Neuronal stem cell (in vitro differentiated cells): ENCODE measurements at regions not wholly inside any gene's neighbourhood (a gene's known extent, or its start where the extent isn't known, plus 50 kb on each side); places are given as distances from the start of the nearest gene placed in this dataset.

Experiments
- DNase-seq: peaks from one replicate; pipeline ENCODE4 v3.0.0-alpha.2; 2013; ENCODE audit warnings: low spot score
- H2AFZ ChIP-seq: one replicate; pipeline ENCODE4 v1.6.1; 2013; ENCODE audit warnings: mild to moderate bottlenecking, low read length, inconsistent platforms
- H2AK5ac ChIP-seq: 2 replicates; pipeline ENCODE4 v1.6.1; 2013; ENCODE audit warnings: low read depth, mild to moderate bottlenecking, inconsistent platforms, low read length, moderate library complexity, mixed read lengths
- H2BK120ac ChIP-seq: 2 replicates; pipeline ENCODE4 v1.6.1; 2013; ENCODE audit warnings: low read depth, mild to moderate bottlenecking, inconsistent platforms, low read length, moderate library complexity, mixed read lengths
- H2BK12ac ChIP-seq: one replicate; pipeline ENCODE4 v1.6.1; 2013; ENCODE audit warnings: low read length, inconsistent platforms
- H2BK15ac ChIP-seq: 2 replicates; pipeline ENCODE4 v1.6.1; 2013; ENCODE audit warnings: mild to moderate bottlenecking, low read length, inconsistent platforms, mixed read lengths
- H2BK5ac ChIP-seq: one replicate; pipeline ENCODE4 v1.6.1; 2013; ENCODE audit warnings: inconsistent platforms, mild to moderate bottlenecking, low read length, moderate library complexity
- H3K14ac ChIP-seq: one replicate; pipeline ENCODE4 v1.6.1; 2013; ENCODE audit warnings: low read length, inconsistent platforms
- H3K18ac ChIP-seq: 2 replicates; pipeline ENCODE4 v1.6.1; 2013; ENCODE audit warnings: low read length, inconsistent platforms
- H3K23ac ChIP-seq: 2 replicates; pipeline ENCODE4 v1.6.1; 2013; ENCODE audit warnings: low read depth, mild to moderate bottlenecking, mixed read lengths, low read length, inconsistent platforms; ENCODE audit not compliant: poor library complexity
- H3K27ac ChIP-seq: replicated peaks from 3 replicates; pipeline ENCODE4 v1.5.1; 2013; ENCODE audit warnings: low read length, inconsistent platforms
- H3K27me3 ChIP-seq, 3 experiments: 2 replicates each; pipeline ENCODE4 v1.6.1; 2013; ENCODE audit warnings: low read length in 3 of 3, mild to moderate bottlenecking in 2 of 3, inconsistent platforms in 1 of 3, low read depth in 1 of 3, mixed read lengths in 1 of 3, moderate library complexity in 1 of 3; ENCODE audit not compliant: control insufficient read depth in 3 of 3, insufficient read depth in 3 of 3
- H3K36me3 ChIP-seq, 2 donors: replicated peaks in 1 of 2; 2 replicates each; pipeline ENCODE4 v1.6.1; 2013; ENCODE audit warnings: low read length in 2 of 2; ENCODE audit not compliant: control insufficient read depth in 2 of 2, insufficient read depth in 2 of 2
- H3K4ac ChIP-seq: 2 replicates; pipeline ENCODE4 v1.6.1; 2013; ENCODE audit warnings: inconsistent platforms, mild to moderate bottlenecking, low read length, moderate library complexity
- H3K4me1 ChIP-seq, 2 donors: 1 replicate in 1 of 2; 2 replicates in 1 of 2; pipeline ENCODE4 v1.6.1; 2013; ENCODE audit warnings: low read length in 2 of 2, low read depth in 1 of 2; ENCODE audit not compliant: control insufficient read depth in 2 of 2, insufficient read depth in 1 of 2
- H3K4me2 ChIP-seq: one replicate; pipeline ENCODE4 v1.6.1; 2013; ENCODE audit warnings: mild to moderate bottlenecking, low read length, inconsistent platforms; ENCODE audit not compliant: insufficient read depth, poor library complexity, severe bottlenecking
- H3K4me3 ChIP-seq, 2 donors: 2 replicates each; pipeline ENCODE4 v1.5.1; 2013; ENCODE audit warnings: low read length in 2 of 2, mild to moderate bottlenecking in 2 of 2, inconsistent platforms in 1 of 2, moderate library complexity in 1 of 2
- H3K79me1 ChIP-seq: one replicate; pipeline ENCODE4 v1.6.1; 2013; ENCODE audit warnings: low read depth, mild to moderate bottlenecking, inconsistent platforms, low read length, moderate library complexity
- H3K9ac ChIP-seq: one replicate; pipeline ENCODE4 v1.6.1; 2013; ENCODE audit warnings: mild to moderate bottlenecking, low read depth, low read length, inconsistent platforms; ENCODE audit not compliant: poor library complexity
- H3K9me3 ChIP-seq, 2 donors: replicated peaks in 1 of 2; 2 replicates each; pipeline versions ENCODE3 to v1.6.1; 2013; ENCODE audit warnings: low read length in 2 of 2, mild to moderate bottlenecking in 2 of 2, inconsistent platforms in 1 of 2, low read depth in 1 of 2, mixed read lengths in 1 of 2, moderate library complexity in 1 of 2; ENCODE audit not compliant: control insufficient read depth in 2 of 2, insufficient read depth in 1 of 2
- H4K8ac ChIP-seq: one replicate; pipeline ENCODE4 v1.6.1; 2013; ENCODE audit warnings: low read depth, mild to moderate bottlenecking, inconsistent platforms, low read length, moderate library complexity
- H4K91ac ChIP-seq: one replicate; pipeline ENCODE4 v1.6.1; 2013; ENCODE audit warnings: low read length, low read depth, mild to moderate bottlenecking, inconsistent platforms; ENCODE audit not compliant: poor library complexity
- WGBS, 2 donors: extraction: QIAGEN DNeasy Blood & Tissue Kit; methylation state at CpG; one replicate each; pipeline ENCODE4 v1.1.7; 2013; ENCODE audit warnings: missing lambda C conversion rate in 2 of 2, mixed read lengths in 1 of 2; ENCODE audit not compliant: insufficient read length in 2 of 2, insufficient replicate concordance in 1 of 2; ENCODE audit errors: extremely low coverage in 2 of 2; 5-methylcytosine and 5-hydroxymethylcytosine counted together

DNA sequence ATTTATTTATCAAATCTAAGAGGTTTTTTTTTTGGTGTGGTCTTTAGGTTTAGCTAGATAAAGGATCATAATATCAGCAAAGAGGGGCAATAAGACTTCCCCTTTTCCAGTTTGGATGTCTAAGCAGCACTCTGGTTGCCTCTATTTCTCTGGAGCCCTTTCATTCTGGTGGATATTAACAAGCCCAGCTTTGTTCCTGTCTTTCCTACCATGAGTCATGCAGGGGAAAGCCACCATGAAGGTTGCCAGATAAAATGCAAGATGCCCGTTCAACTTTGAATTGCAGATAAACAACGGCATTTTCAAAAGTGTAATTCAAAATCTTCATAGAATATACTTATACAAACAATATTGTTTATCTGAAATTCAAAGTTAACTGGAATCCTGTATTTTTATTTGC, 143.6 kb downstream of the ADAMTS15 start:
- no peaks in the 10 kb centered on the region for H3K4me1 ChIP-seq
- no peak overlapping the region for H2BK120ac ChIP-seq
- H3K18ac ChIP-seq, result no peak overlapping the region
- H2BK15ac ChIP-seq, result no peak overlapping the region
- H4K91ac ChIP-seq, result no peak overlapping the region
- no peak overlapping the region for H4K8ac ChIP-seq
- H3K27me3 ChIP-seq, result no peaks in the 10 kb centered on the region
- no peak overlapping the region for H3K4ac ChIP-seq
- H3K9ac ChIP-seq, result no peak overlapping the region
- H3K36me3 ChIP-seq, result no peaks in the 10 kb centered on the region
- no peak overlapping the region for H3K4me3 ChIP-seq
- no peak overlapping the region for H3K23ac ChIP-seq
- DNase-seq, result no peak
- H2BK5ac ChIP-seq, result no peak overlapping the region
- H2AK5ac ChIP-seq, result no peak overlapping the region
- no peak overlapping the region for H3K14ac ChIP-seq
- H3K27ac ChIP-seq, result no peak overlapping the region
- WGBS, 2 donors, result no CpG with 5 or more reads among the region's 2 CpGs
- no peak overlapping the region for H2AFZ ChIP-seq
- peaks cover 0 to 4% of the 10 kb centered on the region in 2 donors for H3K9me3 ChIP-seq
- H3K79me1 ChIP-seq, result no peaks in the 10 kb centered on the region
- no peak overlapping the region for H3K4me2 ChIP-seq
- H2BK12ac ChIP-seq, result no peak overlapping the region

DNA sequence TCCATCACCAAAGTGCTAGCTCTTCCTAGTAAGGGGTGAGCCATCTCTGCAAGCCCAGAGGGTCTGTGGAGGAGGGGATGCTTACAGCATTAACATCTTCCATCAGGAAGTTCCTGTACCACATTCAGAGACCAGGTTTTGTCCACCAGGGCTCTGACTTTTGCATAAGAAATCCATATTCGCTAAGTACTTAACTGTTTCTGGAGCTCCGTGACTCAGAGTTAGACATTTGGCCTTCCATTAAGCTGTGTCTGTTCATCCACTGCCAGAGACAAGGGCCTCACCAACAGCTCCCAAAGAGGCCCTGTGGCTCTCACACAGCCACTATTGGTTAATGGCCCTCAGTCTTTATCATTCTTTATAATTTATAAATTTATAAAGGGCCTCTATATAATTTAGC, 144.6 kb downstream of the ADAMTS15 start:
- Histone ChIP-seq H4K91ac (no peak overlapping the region), H3K23ac (no peak overlapping the region), H2AFZ (no peak overlapping the region), H3K27me3 (no peaks in the 10 kb centered on the region), H3K9me3 (no peaks in the 10 kb centered on the region), H3K4me2 (no peak overlapping the region), H3K4me3 (no peak overlapping the region), H3K14ac (no peak overlapping the region), H4K8ac (no peak overlapping the region), H3K36me3 (no peaks in the 10 kb centered on the region), H3K9ac (no peak overlapping the region), H2BK15ac (no peak overlapping the region), H2BK5ac (no peak overlapping the region), H3K18ac (no peak overlapping the region), H2AK5ac (no peak overlapping the region), H3K4ac (no peak overlapping the region), H3K79me1 (no peaks in the 10 kb centered on the region), H3K27ac (no peak overlapping the region), H3K4me1 (no peaks in the 10 kb centered on the region), H2BK12ac (no peak overlapping the region), H2BK120ac (no peak overlapping the region)
- WGBS, 2 donors, result no CpG with 5 or more reads among the region's 2 CpGs
- no peak for DNase-seq

DNA sequence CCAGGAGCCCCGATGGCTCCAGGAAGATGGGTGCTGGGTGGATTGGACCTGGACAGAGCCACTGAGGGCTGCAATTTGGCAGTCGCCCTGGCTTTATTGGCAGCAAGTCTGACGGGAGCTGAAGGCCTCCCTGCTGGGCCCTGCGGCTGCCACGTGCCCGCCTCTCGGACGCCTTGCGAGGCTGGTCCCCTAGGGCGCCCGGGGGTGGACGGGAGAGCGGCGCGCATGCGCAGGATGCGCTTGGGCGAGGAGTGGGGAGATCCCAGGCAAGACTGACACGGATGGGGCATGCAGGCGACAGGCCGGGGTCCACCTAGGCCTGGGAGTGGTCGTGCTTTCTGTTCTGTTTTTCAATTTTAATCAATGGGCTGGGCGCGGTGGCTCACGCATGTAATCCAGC, 150.0 kb downstream of the ADAMTS15 start:
- H3K4ac ChIP-seq, result no peak overlapping the region
- no peaks in the 10 kb centered on the region for H3K36me3 ChIP-seq
- H3K4me2 ChIP-seq, result no peak overlapping the region
- H2BK15ac ChIP-seq, result peak overlapping the region; percentile 12
- H3K79me1 ChIP-seq, result no peaks in the 10 kb centered on the region
- peak overlapping the region; percentile 50 for H2AK5ac ChIP-seq
- H2BK5ac ChIP-seq, result no peak overlapping the region
- peaks cover 0 to 5% of the 10 kb centered on the region in 2 donors for H3K9me3 ChIP-seq
- no peak overlapping the region for H2BK12ac ChIP-seq
- H3K27ac ChIP-seq, result no peak overlapping the region
- H3K4me3 ChIP-seq, result no peak overlapping the region
- H3K14ac ChIP-seq, result no peak overlapping the region
- DNase-seq, result no peak
- H3K27me3 ChIP-seq, result no peaks in the 10 kb centered on the region
- H3K18ac ChIP-seq, result peak overlapping the region; percentile 63
- H4K8ac ChIP-seq, result no peak overlapping the region
- no peak overlapping the region for H3K23ac ChIP-seq
- H3K9ac ChIP-seq, result no peak overlapping the region
- H3K4me1 ChIP-seq, result peaks cover 6 to 12% of the 10 kb centered on the region in 2 donors
- no peak overlapping the region for H4K91ac ChIP-seq
- WGBS, 2 donors, result no CpG with 5 or more reads among the region's 25 CpGs
- H2AFZ ChIP-seq, result no peak overlapping the region
- H2BK120ac ChIP-seq, result no peak overlapping the region

DNA sequence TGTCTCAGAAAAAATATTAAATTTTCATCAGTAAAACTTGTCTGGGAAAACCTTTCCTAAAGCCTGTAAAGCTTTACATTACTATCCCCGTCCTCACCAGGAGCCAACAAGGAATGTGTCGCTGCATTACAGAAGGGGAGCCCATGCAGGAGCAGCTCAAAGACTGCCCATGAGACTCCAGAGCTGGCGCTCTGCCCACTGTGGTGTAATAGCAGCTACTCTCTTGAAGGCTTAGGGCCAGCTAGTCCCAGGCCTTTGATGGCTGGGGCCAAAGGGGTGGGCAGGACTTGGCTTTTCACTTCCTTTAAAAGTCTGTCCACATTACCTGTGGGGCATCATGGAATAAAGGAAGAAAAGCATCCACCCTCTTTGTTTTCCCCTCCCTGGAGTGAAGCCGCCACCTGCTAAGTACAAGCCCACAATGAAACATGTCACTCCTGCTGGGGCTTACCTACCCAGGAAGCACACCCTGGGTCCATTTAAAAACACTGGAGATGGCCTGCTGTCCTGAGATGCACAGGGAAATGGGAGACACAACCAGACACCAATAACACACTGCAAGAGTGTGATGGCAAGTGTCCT, 150.7 kb downstream of the ADAMTS15 start:
- Histone ChIP-seq H4K91ac (no peak overlapping the region), H3K27ac (no peak overlapping the region), H3K9ac (no peak overlapping the region), H2BK5ac (no peak overlapping the region), H3K14ac (no peak overlapping the region), H2BK12ac (no peak overlapping the region), H4K8ac (no peak overlapping the region), H3K79me1 (no peaks in the 10 kb centered on the region), H3K4me2 (no peak overlapping the region), H2AK5ac (no peak overlapping the region), H3K36me3 (no peaks in the 10 kb centered on the region), H3K4ac (no peak overlapping the region), H3K27me3 (no peaks in the 10 kb centered on the region), H3K23ac (no peak overlapping the region), H2AFZ (no peak overlapping the region), H3K18ac (no peak overlapping the region), H3K4me3 (no peak overlapping the region), H2BK15ac (no peak overlapping the region), H3K9me3 (peaks cover 0 to 5% of the 10 kb centered on the region in 2 donors), H3K4me1 (peaks cover 6 to 12% of the 10 kb centered on the region in 2 donors), H2BK120ac (no peak overlapping the region)
- no peak for DNase-seq
- whole genome bisulfite sequencing, 2 donors, result no CpG with 5 or more reads among the region's 4 CpGs
